Right renal pelvis (tissue), 4 donors: ENCODE measurements at regions not wholly inside any gene's neighbourhood (a gene's known extent, or its start where the extent isn't known, plus 50 kb on each side); places are given as distances from the start of the nearest gene placed in this dataset.
"Not testable (repeated sequence)": the region's sequence is repeated elsewhere in the genome, so short reads cannot be mapped to it uniquely, and the experiment has no call there.

Experiments used
- DNase-seq, 4 donors: peaks; one replicate each; pipeline ENCODE4 v3.0.0-alpha.2; 2013; ENCODE audit warnings: low read depth in 4 of 4, low spot score in 3 of 4, missing footprints in 1 of 4

DNA sequence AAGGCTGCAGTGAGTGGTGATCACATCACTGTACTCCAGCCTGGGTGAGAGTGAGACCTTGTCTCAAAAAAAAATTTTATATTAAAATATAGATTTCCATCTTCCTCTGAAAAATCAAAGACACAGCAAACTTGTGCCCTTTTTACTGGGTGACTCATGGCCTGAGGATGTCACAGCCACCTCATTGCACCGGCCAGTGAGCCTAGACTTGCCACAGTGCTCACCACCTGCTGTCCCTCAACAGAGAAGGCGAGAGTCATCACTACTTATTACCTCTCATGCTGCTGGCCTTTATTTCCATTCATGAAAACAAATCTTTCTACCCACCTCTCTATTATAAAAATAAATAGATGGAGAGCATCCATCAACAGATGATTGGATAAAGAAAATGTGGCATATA lies 295.8 kb downstream of the PREX1 start:
- no peak for DNase-seq

GRCh38 chr20:48531505-48531904 lies 296.3 kb downstream of the PREX1 start:
- DNase-seq: no peak

DNA sequence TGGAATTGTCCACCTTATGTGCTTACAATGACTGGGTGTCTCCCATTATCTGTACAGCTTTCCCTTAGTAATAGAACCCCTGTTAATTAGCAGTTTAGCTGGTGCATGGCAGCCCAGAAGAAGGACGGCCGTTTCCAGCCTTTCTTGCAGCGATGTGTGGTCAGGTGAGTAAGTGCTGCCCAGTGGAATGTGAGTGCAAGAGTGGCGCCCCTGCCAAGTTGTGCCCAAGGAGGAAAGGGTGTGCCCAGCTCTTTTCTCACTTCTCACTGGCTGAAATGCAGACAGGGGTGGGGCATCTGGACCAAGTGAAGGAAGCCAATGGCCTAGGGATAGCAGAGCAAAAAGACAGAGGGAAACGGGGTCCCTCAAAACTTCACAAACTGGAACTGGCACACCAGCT lies 296.8 kb downstream of the PREX1 start:
- DNase-seq: no peak

DNA sequence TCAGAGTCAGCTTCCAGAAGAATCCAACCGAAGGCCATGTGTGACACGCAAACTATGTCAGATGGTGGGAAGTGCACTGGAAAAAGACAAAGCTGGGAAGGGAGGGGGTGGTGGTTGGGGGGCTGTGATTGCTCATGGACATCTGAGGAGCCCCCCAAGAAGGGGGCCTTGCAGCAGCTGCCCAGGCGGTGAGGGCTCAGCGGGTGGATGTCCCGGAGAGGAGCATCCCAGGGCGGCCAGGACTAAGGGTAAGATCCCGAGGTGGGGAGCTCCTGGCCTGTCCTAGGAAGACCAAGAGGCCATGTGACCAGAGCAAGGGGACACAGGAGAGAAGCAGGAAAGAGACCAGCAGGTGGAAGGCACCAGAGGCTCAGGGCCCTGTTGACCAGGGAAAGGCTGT lies 299.5 kb downstream of the PREX1 start:
- no peak for DNase-seq

DNA sequence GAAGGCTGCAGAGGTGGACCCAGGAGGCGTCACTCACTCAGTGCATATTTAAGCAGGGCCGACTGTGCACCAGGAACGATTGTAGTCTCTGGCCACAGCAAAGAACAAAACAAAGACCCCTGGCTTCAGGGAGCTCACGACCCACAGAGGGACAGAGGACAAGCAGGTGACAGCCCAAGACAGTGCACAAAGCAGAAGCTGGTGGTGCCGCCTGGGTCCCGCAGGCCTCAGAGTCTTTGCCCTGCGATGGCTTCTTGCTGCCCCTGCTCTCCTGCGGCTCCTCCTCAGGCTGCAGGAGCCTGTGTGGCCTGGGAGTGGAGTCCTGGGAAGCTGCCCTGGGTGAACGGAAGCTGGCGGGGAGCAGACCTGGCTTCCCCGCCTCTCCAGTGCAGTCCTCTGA lies 300.0 kb downstream of the PREX1 start:
- DNase-seq: no peak

GRCh38 chr20:48526936-48527335 lies 300.9 kb downstream of the PREX1 start:
- DNase-seq: no peak

DNA sequence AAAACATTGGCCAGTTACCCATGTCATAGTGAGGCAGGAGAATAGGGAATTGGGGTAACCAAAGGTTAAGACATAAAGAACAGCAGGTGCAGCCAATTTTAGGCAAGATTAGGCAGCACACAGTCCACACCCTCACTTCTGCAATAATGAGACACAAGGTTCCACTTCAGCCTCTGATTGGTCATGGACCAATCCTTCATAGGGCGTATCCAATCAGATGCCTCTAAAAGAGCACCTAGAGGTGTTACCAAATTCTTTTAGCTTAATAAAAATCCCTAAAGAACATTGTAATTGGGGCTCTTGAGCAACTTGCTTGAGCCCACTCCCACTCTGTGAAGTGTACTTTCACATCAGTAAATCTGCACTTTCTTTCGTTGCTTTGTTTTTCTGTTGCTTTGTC lies 302.4 kb downstream of the PREX1 start:
- no peak for DNase-seq

DNA sequence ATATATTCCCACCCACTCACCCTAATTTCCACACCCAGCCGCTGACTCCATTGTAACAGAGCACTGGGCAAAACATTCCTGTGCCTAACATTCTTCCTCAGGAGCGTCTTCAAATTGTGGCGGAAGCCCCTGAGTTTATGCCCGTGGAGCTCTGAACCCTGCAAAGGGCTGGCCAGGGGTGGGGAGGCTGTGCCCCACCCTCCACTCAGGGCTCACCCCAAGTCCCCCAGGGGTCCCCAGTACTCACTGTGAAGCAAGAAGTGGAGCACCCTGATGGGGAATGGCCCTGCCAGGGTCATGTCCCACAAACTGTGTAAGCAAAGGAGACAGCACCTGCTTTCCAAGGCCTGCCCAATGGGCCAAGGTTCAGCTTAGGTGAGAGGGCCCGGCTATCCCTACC lies 303.2 kb downstream of the PREX1 start:
- DNase-seq: no peak

GRCh38 chr20:48523191-48523995 lies 304.4 kb downstream of the PREX1 start:
- DNase-seq: peak; percentile 81 to 86 (median 84)

- DNase-seq: no peak
These were observed 306.7 kb downstream of the PREX1 start for GRCh38 chr20:48521121-48521520.

DNA sequence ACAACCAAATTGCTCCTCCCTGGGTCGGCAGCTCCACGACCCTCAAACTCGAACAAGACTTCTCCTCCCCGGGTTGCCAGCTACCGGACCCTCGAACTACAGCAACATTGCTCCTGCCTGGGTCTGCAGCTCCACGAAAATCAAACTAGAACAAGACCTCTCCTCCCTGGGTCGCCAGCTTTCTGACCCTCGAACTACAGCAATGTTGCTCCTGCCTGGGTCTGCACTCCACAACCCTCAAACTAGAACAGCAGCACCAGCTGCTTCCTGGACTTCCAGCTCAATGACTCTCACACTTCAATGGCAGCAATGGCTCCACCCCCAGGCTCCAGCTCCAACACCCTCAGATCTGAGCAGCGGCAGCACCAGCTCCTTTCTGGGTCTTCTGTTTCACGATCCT lies 311.6 kb downstream of the PREX1 start:
- DNase-seq: peak in 3 of 4 donors; percentile 17 to 20 (median 20)

DNA sequence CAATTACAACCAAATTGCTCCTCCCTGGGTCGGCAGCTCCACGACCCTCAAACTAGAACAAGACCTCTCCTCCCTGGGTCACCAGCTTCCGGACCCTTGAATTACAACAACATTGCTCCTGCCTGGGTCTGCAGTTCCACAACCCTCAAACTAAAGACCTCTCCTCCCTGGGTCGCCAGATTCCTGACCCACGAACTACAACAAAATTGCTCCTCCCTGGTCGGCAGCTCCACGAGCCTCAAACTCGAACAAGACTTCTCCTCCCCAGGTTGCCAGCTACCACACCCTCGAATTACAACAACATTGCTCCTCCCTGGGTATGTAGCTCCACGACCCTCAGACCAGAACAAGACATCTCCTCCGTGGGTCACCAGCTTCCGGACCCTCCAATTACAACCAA lies 313.2 kb downstream of the PREX1 start:
- not testable (repeated sequence) for DNase-seq

DNA sequence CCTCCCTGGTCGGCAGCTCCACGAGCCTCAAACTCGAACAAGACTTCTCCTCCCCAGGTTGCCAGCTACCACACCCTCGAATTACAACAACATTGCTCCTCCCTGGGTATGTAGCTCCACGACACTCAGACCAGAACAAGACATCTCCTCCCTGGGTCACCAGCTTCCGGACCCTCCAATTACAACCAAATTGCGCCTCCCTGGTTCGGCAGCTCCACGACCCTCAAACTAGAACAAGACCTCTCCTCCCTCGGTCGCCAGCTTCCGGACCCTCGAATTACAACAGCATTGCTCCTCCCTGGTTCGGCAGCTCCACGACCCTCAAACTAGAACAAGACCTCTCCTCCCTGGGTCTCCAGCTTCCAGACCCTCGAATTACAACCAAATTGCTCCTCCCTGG lies 315.3 kb downstream of the PREX1 start:
- not testable (repeated sequence) for DNase-seq

DNA sequence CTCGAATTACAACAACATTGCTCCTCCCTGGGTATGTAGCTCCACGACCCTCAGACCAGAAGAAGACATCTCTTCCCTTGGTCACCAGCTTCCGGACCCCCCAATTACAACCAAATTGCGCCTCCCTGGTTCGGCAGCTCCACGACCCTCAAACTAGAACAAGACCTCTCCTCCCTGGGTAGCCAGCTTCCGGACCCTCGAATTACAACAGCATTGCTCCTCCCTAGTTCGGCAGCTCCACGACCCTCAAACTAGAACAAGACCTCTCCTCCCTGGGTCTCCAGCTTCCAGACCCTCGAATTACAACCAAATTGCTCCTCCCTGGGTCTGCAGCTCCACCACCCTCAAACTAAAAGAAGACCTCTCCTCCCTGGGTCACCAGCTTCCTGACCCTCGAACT lies 322.7 kb downstream of the PREX1 start:
- DNase-seq: not testable (repeated sequence)

DNA sequence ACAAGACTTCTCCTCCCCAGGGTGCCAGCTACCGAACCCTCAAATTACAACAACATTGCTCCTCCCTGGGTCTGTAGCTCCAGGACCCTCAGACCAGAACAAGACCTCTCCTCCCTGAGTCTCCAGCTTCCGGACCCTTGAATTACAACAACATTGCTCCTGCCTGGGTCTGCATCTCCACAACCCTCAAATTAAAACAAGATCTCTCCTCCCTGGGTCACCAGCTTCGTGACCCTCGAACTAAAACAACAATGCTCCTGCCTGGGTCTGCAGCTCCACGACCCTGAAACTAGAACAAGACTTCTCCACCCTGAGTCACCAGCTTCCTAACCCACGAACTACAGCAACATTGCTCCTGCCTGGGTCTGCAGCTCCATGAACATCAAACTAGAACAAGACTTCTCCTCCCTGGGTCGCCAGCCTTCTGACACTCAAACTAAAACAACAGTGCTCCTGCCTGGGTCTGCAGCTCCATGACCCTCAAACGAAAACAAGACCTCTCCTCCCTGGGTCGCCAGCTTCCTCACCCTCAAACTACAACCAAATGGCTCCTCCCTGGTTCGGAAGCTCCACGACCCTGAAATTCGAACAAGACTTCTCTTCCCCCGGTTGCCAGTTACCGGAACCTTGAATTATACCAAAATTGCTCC lies 324.5 kb downstream of the PREX1 start:
- no peak for DNase-seq

DNA sequence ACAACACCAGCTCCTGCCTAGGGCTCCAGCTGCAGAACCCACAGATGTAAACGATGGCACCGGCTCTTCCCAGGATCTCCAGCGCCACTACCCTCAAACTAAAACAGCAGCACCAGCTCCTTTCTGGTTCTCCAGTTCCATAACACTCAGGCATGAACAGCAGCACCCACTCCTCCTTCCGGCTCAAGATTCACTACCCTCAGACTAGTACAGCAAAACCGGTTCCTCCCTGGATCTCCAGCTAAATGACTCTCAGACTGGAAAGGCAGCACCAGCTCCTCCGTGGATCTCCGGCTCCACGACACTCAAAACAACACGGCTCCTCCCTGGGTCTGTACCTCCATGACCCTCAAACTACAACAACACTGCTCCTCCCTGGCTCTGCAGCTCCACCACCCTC lies 325.0 kb downstream of the PREX1 start:
- no peak for DNase-seq

DNA sequence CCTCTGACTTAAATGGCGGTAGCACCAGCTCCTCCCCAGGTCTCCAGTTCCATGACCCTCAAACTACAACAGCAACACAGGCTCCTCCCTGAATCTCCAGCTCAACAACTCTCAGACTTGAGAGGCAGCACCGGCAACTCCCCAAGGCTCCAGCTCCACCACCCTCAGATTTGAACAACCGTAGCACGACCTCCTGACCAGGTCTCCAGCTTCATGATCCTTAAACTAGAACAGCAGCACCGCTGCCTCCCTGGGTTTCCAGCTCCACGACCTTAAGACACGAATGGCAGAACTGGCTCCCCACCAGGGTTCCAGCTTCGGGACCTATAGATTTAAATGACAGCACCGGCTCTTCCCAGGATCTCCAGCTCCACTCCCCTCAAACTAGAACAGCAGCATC lies 325.8 kb downstream of the PREX1 start:
- DNase-seq: no peak

DNA sequence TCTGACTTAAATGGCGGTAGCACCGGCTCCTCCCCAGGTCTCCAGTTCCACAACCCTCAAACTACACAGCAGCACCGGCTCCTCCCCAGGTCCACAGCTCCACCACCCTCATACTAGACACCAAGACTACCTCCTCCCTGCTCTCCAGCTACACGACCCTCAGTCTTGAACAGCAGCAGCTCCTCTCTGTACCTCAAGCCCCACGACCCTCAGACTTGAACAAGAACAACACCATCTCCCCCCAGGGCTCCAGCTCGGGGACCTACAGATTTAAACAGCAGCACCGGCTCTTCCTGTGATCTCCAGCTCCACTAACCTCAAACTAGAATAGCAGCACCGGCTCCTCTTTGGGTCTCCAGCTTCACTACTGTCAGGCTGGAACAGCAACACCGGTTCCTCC lies 326.9 kb downstream of the PREX1 start:
- not testable (repeated sequence) for DNase-seq

- DNase-seq: not testable (repeated sequence)
These were observed 328.9 kb downstream of the PREX1 start for GRCh38 chr20:48498939-48499338.

- not testable (repeated sequence) for DNase-seq
These were observed 329.7 kb downstream of the PREX1 start for GRCh38 chr20:48498125-48498524.

- DNase-seq: no peak
These were observed 333.8 kb downstream of the PREX1 start for GRCh38 chr20:48493966-48494365.

DNA sequence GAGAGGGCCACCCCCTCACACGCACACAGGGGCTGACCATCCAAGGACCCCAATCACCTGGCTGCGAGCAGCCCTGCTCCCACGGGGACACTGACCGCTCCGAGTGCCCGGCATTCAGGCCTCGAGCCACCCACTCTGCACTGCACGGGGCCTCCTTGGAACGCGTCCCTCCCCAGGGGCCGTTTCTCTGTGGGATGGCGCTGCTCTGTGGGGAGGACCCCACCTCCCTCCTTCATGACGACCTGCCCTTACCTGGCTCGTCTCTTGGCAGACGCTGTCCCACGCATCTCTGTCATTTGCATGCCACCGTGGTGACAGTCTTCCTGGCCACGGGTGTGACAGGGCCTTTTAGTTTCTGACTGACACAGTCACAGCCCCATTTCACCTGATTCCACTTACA lies 334.5 kb downstream of the PREX1 start:
- not testable (repeated sequence) for DNase-seq
